Heart left ventricle (tissue), 16 donors: ENCODE measurements at regions not wholly inside any gene's neighbourhood (a gene's known extent, or its start where the extent isn't known, plus 50 kb on each side); places are given as distances from the start of the nearest gene placed in this dataset.

ENCODE experiments used
- ATAC-seq, 4 donors: fragments of 200-7000 bp; cut with Tn5 transposase; one replicate each; pipeline ENCODE4 v1.9.1; 2020 to 2022; ENCODE audit warnings: moderate library complexity in 4 of 4, mild to moderate bottlenecking in 3 of 4, moderate number of reproducible peaks in 1 of 4
- DNase-seq, 5 donors: peaks; one replicate each; pipeline ENCODE4 v3.0.0-alpha.2; 2020
- H3K27ac ChIP-seq, 12 donors: fragments of 200-600 bp; sonication (generic) in 4 of 12; one replicate each; pipeline versions ENCODE4 v1.5.0 to v1.8.0; 2016 to 2022; ENCODE audit warnings: mild to moderate bottlenecking in 2 of 12
- H3K27me3 ChIP-seq, 9 donors: fragments of 200-600 bp; sonication (generic) in 2 of 9; one replicate each; pipeline versions ENCODE4 v1.5.1 to v1.8.0; 2016 to 2022; ENCODE audit warnings: mild to moderate bottlenecking in 3 of 9
- H3K36me3 ChIP-seq, 9 donors: fragments of 200-600 bp; sonication (generic) in 2 of 9; one replicate each; pipeline versions ENCODE4 v1.5.0 to v1.8.0; 2018 to 2022; ENCODE audit warnings: mild to moderate bottlenecking in 2 of 9
- H3K4me1 ChIP-seq, 12 donors: fragments of 200-600 bp; sonication (generic) in 4 of 12; one replicate each; pipeline versions ENCODE4 v1.5.0 to v1.8.0; 2016 to 2022; ENCODE audit warnings: mild to moderate bottlenecking in 3 of 12
- H3K4me3 ChIP-seq, 12 donors: fragments of 200-600 bp; sonication (generic) in 4 of 12; one replicate each; pipeline versions ENCODE4 v1.5.0 to v1.8.0; 2017 to 2022; ENCODE audit warnings: mild to moderate bottlenecking in 9 of 12, moderate library complexity in 4 of 12
- H3K9me3 ChIP-seq, 12 donors: fragments of 200-600 bp; sonication (generic) in 4 of 12; one replicate each; pipeline versions ENCODE4 v1.5.0 to v1.8.0; 2016 to 2022; ENCODE audit warnings: mild to moderate bottlenecking in 1 of 12
- POLR2A ChIP-seq, 2 donors: fragments of 450-650 bp; IDR thresholded peaks; one replicate each; pipeline ENCODE4 v1.6.1; 2017; ENCODE audit warnings: antibody characterized with exemption in 2 of 2, mild to moderate bottlenecking in 2 of 2, moderate library complexity in 2 of 2
- WGBS, 4 donors: extraction: QIAGEN DNeasy Blood & Tissue Kit in 2 of 4; methylation state at CpG; one replicate each; pipeline versions ENCODE4 v1.1.5 to v1.1.7; 2013 to 2018; 5-methylcytosine and 5-hydroxymethylcytosine counted together
- intact Hi-C, 10 donors: fragments of 100-400 bp; cut with DNase I; formaldehyde crosslinking; loops; one replicate each; pipeline versions ENCODE4 v1.11.1 to v1.14.2; 2022
- TF ChIP-seq, protein P1 (sequence below), 12 donors: fragments of 200-600 bp; sonication (generic) in 4 of 12; IDR thresholded peaks; one replicate each; pipeline versions ENCODE4 v1.5.0 to v1.8.0; 2018 to 2022; ENCODE audit warnings: antibody characterized with exemption in 12 of 12, mild to moderate bottlenecking in 5 of 12
- donor health status: ischemic (EF 13 %, LVEDD 7.1; RV severe dilation, severe dysfunction).
- donor health status: healthy with polysubstance abuse.
- donor health status: DM: no; HTN: yes; CAD: no.
- donor health status: DM: no; HTN: no; CAD: no.
- donor health status: ischemic (EF 25% LVEDD 6.9; RV normal size, moderate dysfunction).
- donor health status: ischemic (EF 25% LVEDD 5.7; RV mildly dilated, moderate dysfunction).
- donor health status: healthy.
- donor health status: DM: yes; HTN: yes; CAD: no.
- donor health status: ischemic (EF 35%, LVEDD 5.7; RV mildly dilated, moderate dysfunction).
- donor health status: nonischemic (EF 11% LVEDD 7.7; RV severe dilation, severe dysfunction).
- donor health status: DM: yes; HTN: yes; CAD: no.
- donor health status: PGD.
- donor health status: ischemic (EF 29% LVEDD 5.4; RV normal size, mild dysfunction).
- donor health status: nonischemic (EF 23%, LVEDD 6.1; RV moderate dilation, normal function).

DNA sequence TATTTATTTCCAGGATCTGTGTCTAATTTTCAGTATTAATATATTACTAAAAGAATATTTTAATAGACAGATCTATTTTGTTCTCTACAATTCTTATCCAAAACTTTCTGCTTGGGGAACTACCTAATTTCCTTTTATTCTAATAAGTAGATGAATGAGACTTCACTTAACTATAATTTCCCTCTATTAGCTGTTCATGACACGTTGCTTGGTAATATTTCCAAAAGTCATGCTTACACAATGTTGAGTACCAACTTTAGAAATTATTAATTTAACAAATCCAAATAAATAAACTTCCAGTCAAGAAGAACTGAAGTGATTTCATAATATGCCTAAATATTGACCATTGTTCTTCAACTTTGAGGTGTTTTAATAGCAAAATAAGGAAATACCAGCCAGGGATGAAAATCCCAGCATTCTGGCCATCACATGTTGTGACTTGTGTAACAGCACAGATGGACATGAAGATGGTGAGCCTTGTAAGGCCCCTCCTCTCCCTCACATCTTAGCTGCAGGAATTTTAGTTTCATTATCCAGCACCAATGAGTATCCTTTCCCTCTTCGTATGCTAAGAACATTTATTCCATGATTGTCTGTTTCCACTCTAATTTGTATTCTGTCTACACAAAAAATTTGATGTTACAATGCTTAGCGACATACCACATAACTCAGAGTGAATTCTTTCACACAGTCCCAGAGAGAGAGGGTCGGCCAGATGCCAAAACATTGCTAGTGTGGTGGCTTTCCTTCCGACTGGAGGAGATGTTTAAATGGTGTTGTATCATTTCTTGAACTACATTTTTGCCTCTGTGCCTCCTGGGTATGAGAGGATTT is 137.5 kb downstream of the FOXA2 start:
- no peak for ATAC-seq
- Histone ChIP-seq H3K4me1 (no peaks in the 10 kb centered on the region), H3K9me3 (no peaks in the 10 kb centered on the region), H3K27ac (no peak overlapping the region), H3K36me3 (no peaks in the 10 kb centered on the region), H3K27me3 (peaks cover 0 to 36% (median 0%) of the 10 kb centered on the region in 9 donors), H3K4me3 (no peak overlapping the region)
- TF ChIP-seq, protein P1, sequence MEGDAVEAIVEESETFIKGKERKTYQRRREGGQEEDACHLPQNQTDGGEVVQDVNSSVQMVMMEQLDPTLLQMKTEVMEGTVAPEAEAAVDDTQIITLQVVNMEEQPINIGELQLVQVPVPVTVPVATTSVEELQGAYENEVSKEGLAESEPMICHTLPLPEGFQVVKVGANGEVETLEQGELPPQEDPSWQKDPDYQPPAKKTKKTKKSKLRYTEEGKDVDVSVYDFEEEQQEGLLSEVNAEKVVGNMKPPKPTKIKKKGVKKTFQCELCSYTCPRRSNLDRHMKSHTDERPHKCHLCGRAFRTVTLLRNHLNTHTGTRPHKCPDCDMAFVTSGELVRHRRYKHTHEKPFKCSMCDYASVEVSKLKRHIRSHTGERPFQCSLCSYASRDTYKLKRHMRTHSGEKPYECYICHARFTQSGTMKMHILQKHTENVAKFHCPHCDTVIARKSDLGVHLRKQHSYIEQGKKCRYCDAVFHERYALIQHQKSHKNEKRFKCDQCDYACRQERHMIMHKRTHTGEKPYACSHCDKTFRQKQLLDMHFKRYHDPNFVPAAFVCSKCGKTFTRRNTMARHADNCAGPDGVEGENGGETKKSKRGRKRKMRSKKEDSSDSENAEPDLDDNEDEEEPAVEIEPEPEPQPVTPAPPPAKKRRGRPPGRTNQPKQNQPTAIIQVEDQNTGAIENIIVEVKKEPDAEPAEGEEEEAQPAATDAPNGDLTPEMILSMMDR (IDR thresholded peaks at IDR 0.05) = no peak
- no peak for TF ChIP-seq POLR2A (IDR thresholded peaks at IDR 0.05)
- no peak for DNase-seq
- intact Hi-C loops = loop anchor here in 1 of 10 donors (10.0 kb wide), 1 partner anchor 62 kb away; no protein-coding TSS in a partner anchor
- WGBS, 4 donors = 65 to 76% (median 71%) methylated on average over 5 of the region's 5 CpGs

GRCh38 chr20:22442318-22442717 is 142.1 kb downstream of the FOXA2 start:
- intact Hi-C loops = loop anchor here in 1 of 10 donors (10.0 kb wide), 1 partner anchor 58 kb away; no protein-coding TSS in a partner anchor
- H3K36me3 ChIP-seq = no peaks in the 10 kb centered on the region
- no peaks in the 10 kb centered on the region for H3K9me3 ChIP-seq
- H3K4me1 ChIP-seq = no peaks in the 10 kb centered on the region
- WGBS, 4 donors = 85 to 92% (median 90%) methylated on average over 7 of the region's 7 CpGs
- no peak for DNase-seq
- H3K27ac ChIP-seq = no peak overlapping the region
- H3K27me3 ChIP-seq = peaks cover 0 to 22% (median 0%) of the 10 kb centered on the region in 9 donors
- no peak overlapping the region for H3K4me3 ChIP-seq
- no peak for TF ChIP-seq POLR2A (IDR thresholded peaks at IDR 0.05)
- TF ChIP-seq, protein P1 (IDR thresholded peaks at IDR 0.05) = no peak
- ATAC-seq = no peak

GRCh38 chr20:22438926-22439325 is 145.4 kb downstream of the FOXA2 start:
- Histone ChIP-seq H3K4me3 (no peak overlapping the region), H3K27me3 (peaks cover 0 to 34% (median 0%) of the 10 kb centered on the region in 9 donors), H3K4me1 (no peaks in the 10 kb centered on the region), H3K9me3 (peaks cover 0 to 5% (median 0%) of the 10 kb centered on the region in 12 donors), H3K27ac (no peak overlapping the region), H3K36me3 (no peaks in the 10 kb centered on the region)
- intact Hi-C loops = no loop called here
- ATAC-seq (no peak), DNase-seq (no peak)
- TF ChIP-seq, protein P1 (IDR thresholded peaks at IDR 0.05) = no peak
- TF ChIP-seq POLR2A (IDR thresholded peaks at IDR 0.05) = no peak
- WGBS, 4 donors = 68 to 74% (median 71%) methylated on average over 4 of the region's 4 CpGs

- TF ChIP-seq POLR2A (IDR thresholded peaks at IDR 0.05) = no peak
- TF ChIP-seq, protein P1 (IDR thresholded peaks at IDR 0.05) = no peak
- H3K36me3 ChIP-seq = no peaks in the 10 kb centered on the region
- intact Hi-C loops = no loop called here
- H3K27ac ChIP-seq = no peak overlapping the region
- H3K27me3 ChIP-seq = peaks cover 0 to 34% (median 0%) of the 10 kb centered on the region in 9 donors
- no peaks in the 10 kb centered on the region for H3K4me1 ChIP-seq
- H3K9me3 ChIP-seq = peaks cover 0 to 5% (median 0%) of the 10 kb centered on the region in 12 donors
- WGBS, 4 donors = 55 to 64% (median 57%) methylated on average over 6 of the region's 6 CpGs
- no peak for DNase-seq
- no peak for ATAC-seq
- no peak overlapping the region for H3K4me3 ChIP-seq
These were observed 146.0 kb downstream of the FOXA2 start for GRCh38 chr20:22438346-22438745.
